Smooth muscle cell (in vitro differentiated cells): ENCODE measurements at regions not wholly inside any gene's neighbourhood (a gene's known extent, or its start where the extent isn't known, plus 50 kb on each side); places are given as distances from the start of the nearest gene placed in this dataset.

Source experiments
- DNase-seq: peaks from one replicate; lab custom pipeline; 2025; ENCODE audit not compliant: unreplicated experiment; lab: John Stamatoyannopoulos, UW
- H2AFZ ChIP-seq: fragments of 200-600 bp; sonication (generic); 2 replicates; pipeline ENCODE4 v1.6.0; 2016; ENCODE audit warnings: antibody characterized with exemption, low read depth, mild to moderate bottlenecking
- H3F3A ChIP-seq: fragments of 200-600 bp; sonication (generic); 2 replicates; pipeline ENCODE4 v1.6.0; 2017; ENCODE audit warnings: antibody characterized with exemption, low read depth
- H3K27ac ChIP-seq: fragments of 200-600 bp; sonication (generic); 2 replicates; pipeline ENCODE4 v1.5.1; 2016; ENCODE audit warnings: low read depth, mild to moderate bottlenecking
- H3K27me3 ChIP-seq: fragments of 200-600 bp; sonication (generic); 2 replicates; pipeline ENCODE4 v1.6.1; 2016; ENCODE audit warnings: low read depth, mild to moderate bottlenecking
- H3K36me3 ChIP-seq: fragments of 200-600 bp; sonication (generic); 2 replicates; pipeline ENCODE4 v1.5.1; 2016; ENCODE audit warnings: low read depth
- H3K4me1 ChIP-seq: fragments of 200-600 bp; sonication (generic); 2 replicates; pipeline ENCODE4 v1.5.1; 2016; ENCODE audit warnings: low read depth
- H3K4me2 ChIP-seq: fragments of 200-600 bp; sonication (generic); 2 replicates; pipeline ENCODE4 v1.6.0; 2016; ENCODE audit warnings: mild to moderate bottlenecking
- H3K4me3 ChIP-seq: fragments of 200-600 bp; sonication (generic); 2 replicates; pipeline ENCODE4 v1.5.1; 2016; ENCODE audit warnings: mild to moderate bottlenecking
- H3K79me2 ChIP-seq: fragments of 200-600 bp; sonication (generic); 2 replicates; pipeline ENCODE4 v1.6.0; 2016; ENCODE audit warnings: low read depth, mild to moderate bottlenecking
- H3K9ac ChIP-seq: fragments of 200-600 bp; sonication (generic); 2 replicates; pipeline ENCODE4 v1.6.0; 2016; ENCODE audit warnings: low read depth
- H3K9me3 ChIP-seq: fragments of 200-600 bp; sonication (generic); replicated peaks from 2 replicates; pipeline ENCODE4 v1.5.1; 2016; ENCODE audit warnings: low read depth
- H4K20me1 ChIP-seq: fragments of 200-600 bp; sonication (generic); 2 replicates; pipeline ENCODE4 v1.6.0; 2016; ENCODE audit warnings: low read depth
- WGBS: methylation state at CpG from one replicate; pipeline ENCODE4 v1.1.7; 2016; ENCODE audit warnings: low lambda C conversion rate; 5-methylcytosine and 5-hydroxymethylcytosine counted together
- TF ChIP-seq, protein P1 (sequence below): fragments of 200-600 bp; sonication (generic); IDR thresholded peaks from 2 replicates; pipeline ENCODE4 v1.5.1; 2017; ENCODE audit warnings: borderline replicate concordance, mild to moderate bottlenecking, antibody characterized with exemption; ENCODE audit not compliant: insufficient read depth, poor library complexity, severe bottlenecking

DNA sequence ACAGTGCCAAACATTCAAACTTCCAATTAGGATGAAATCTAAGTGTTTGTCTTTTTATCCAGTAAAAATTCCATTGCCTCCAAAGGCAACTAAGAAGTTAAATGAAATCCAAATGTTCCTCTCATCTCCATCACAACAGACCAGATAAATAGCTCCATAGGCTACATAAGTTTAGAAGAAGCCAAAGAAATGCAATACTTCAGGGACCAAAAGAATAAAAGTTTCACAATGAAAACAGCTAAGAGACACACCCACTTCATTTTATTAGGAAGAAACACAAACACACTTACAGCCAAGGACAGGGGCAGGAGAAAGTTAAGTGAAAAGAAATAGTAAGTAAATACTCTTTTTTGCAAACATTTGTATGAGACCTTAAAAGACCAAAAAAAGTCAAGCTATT lies 88.5 kb upstream of the CCDC150 start:
- H3K27ac ChIP-seq: no peak overlapping the region
- H3K36me3 ChIP-seq: no peaks in the 10 kb centered on the region
- H2AFZ ChIP-seq: no peak overlapping the region
- DNase-seq: no peak
- no peak overlapping the region for H3K4me2 ChIP-seq
- no peaks in the 10 kb centered on the region for H3K4me1 ChIP-seq
- no peak overlapping the region for H3K4me3 ChIP-seq
- H4K20me1 ChIP-seq: peaks cover 3% of the 10 kb centered on the region
- H3K27me3 ChIP-seq: no peaks in the 10 kb centered on the region
- TF ChIP-seq, protein P1, sequence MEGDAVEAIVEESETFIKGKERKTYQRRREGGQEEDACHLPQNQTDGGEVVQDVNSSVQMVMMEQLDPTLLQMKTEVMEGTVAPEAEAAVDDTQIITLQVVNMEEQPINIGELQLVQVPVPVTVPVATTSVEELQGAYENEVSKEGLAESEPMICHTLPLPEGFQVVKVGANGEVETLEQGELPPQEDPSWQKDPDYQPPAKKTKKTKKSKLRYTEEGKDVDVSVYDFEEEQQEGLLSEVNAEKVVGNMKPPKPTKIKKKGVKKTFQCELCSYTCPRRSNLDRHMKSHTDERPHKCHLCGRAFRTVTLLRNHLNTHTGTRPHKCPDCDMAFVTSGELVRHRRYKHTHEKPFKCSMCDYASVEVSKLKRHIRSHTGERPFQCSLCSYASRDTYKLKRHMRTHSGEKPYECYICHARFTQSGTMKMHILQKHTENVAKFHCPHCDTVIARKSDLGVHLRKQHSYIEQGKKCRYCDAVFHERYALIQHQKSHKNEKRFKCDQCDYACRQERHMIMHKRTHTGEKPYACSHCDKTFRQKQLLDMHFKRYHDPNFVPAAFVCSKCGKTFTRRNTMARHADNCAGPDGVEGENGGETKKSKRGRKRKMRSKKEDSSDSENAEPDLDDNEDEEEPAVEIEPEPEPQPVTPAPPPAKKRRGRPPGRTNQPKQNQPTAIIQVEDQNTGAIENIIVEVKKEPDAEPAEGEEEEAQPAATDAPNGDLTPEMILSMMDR: no peak
- no peaks in the 10 kb centered on the region for H3F3A ChIP-seq
- no peaks in the 10 kb centered on the region for H3K9me3 ChIP-seq
- no peak overlapping the region for H3K9ac ChIP-seq
- H3K79me2 ChIP-seq: peaks cover 12% of the 10 kb centered on the region

DNA sequence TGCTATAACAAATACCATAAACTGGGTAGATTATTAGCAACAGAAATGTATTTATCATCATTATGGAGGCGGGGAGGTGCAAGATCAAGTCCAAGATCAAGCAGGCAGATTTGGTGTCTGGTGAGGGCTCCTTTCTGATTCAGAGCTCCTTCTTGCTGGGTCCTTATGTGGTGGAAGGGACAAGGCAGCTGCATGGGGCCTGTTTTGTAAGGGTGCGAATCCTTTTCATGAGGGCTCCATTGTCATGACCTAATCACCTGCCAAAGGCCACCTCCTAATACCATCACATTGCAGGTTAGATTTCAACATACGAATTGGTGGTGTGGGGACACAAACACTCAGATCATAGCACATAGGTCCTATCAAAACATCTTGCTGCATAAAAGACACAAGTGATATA lies 84.4 kb upstream of the CCDC150 start:
- H3K4me2 ChIP-seq: no peak overlapping the region
- no peaks in the 10 kb centered on the region for H3K36me3 ChIP-seq
- peaks cover 3% of the 10 kb centered on the region for H4K20me1 ChIP-seq
- DNase-seq: no peak
- no peaks in the 10 kb centered on the region for H3F3A ChIP-seq
- H3K9ac ChIP-seq: no peak overlapping the region
- H3K4me3 ChIP-seq: no peak overlapping the region
- H3K27ac ChIP-seq: no peak overlapping the region
- 100% methylated on average over 3 of the region's 3 CpGs for WGBS
- TF ChIP-seq, protein P1: no peak
- no peaks in the 10 kb centered on the region for H3K9me3 ChIP-seq
- H3K27me3 ChIP-seq: no peaks in the 10 kb centered on the region
- no peaks in the 10 kb centered on the region for H3K4me1 ChIP-seq
- peaks cover 4% of the 10 kb centered on the region for H3K79me2 ChIP-seq
- H2AFZ ChIP-seq: no peak overlapping the region

DNA sequence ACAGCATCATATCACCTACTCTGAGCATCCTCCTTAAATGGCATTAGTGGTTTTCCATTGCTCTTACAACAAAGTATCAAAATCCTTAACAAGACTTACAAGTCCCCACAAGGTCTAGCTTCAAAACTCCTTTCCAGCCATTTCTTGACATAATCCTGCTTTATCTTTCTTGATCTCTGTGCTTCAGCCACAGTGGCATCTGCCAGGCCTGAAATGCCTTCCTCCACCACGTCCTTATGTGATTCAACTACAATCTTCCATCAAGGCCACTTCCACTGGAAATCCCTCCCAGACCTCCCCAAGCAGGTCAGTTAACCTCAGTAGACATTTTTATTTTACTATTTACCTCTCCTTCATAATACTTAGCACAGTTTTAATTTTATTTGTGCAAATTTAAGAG lies 83.8 kb upstream of the CCDC150 start:
- H3K27ac ChIP-seq: no peak overlapping the region
- no peaks in the 10 kb centered on the region for H3K27me3 ChIP-seq
- H3F3A ChIP-seq: no peaks in the 10 kb centered on the region
- no peaks in the 10 kb centered on the region for H3K4me1 ChIP-seq
- H2AFZ ChIP-seq: no peak overlapping the region
- peaks cover 8% of the 10 kb centered on the region for H3K79me2 ChIP-seq
- H4K20me1 ChIP-seq: peaks cover 3% of the 10 kb centered on the region
- no peaks in the 10 kb centered on the region for H3K9me3 ChIP-seq
- H3K36me3 ChIP-seq: no peaks in the 10 kb centered on the region
- WGBS: 14% methylated on average over 1 of the region's 1 CpG
- no peak overlapping the region for H3K4me3 ChIP-seq
- no peak overlapping the region for H3K9ac ChIP-seq
- DNase-seq: no peak
- H3K4me2 ChIP-seq: no peak overlapping the region
- TF ChIP-seq, protein P1: no peak

DNA sequence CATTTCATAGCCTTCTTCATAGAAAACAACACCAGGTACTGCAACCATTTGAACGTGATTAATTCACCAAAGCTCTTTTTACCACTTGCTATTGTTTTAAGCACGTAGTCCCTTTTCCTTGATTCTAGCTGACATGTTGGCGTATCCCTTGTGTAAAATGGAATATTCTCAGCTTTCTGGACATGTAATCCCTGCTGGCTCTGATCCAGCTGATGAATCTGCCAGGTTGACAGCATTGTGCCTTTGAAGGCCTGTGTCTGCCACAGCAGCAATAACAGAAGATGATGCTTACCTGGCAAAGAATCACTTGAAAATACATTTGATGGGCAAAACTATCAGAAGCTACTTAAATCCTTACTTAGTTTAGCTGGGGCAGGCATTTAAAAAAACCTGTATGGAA lies 81.0 kb upstream of the CCDC150 start:
- TF ChIP-seq, protein P1: no peak
- H2AFZ ChIP-seq: no peak overlapping the region
- no peak overlapping the region for H3K9ac ChIP-seq
- 95% methylated on average over 3 of the region's 3 CpGs for WGBS
- no peaks in the 10 kb centered on the region for H3F3A ChIP-seq
- H3K4me1 ChIP-seq: no peaks in the 10 kb centered on the region
- peaks cover 8% of the 10 kb centered on the region for H3K79me2 ChIP-seq
- no peak for DNase-seq
- no peak overlapping the region for H3K27ac ChIP-seq
- no peaks in the 10 kb centered on the region for H3K36me3 ChIP-seq
- no peak overlapping the region for H3K4me2 ChIP-seq
- H3K4me3 ChIP-seq: no peak overlapping the region
- H3K9me3 ChIP-seq: no peaks in the 10 kb centered on the region
- no peaks in the 10 kb centered on the region for H3K27me3 ChIP-seq
- no peaks in the 10 kb centered on the region for H4K20me1 ChIP-seq
